ENCODE measurements at regions not wholly inside any gene's neighbourhood (a gene's known extent, or its start where the extent isn't known, plus 50 kb on each side); places are given as distances from the start of the nearest gene placed in this dataset.

GRCh38 chr3:148625991-148626390, 71.7 kb upstream of the AGTR1 start:
- Histone ChIP-seq H3K27me3 (ENCODE audit: control insufficient read depth in 1 of 2, insufficient read depth in 2 of 2, low read length in 2 of 2) (no peaks in the 10 kb centered on the region), H3K27ac (ENCODE audit: low read depth in 1 of 2, low read length in 2 of 2) (no peak overlapping the region), H3K4me3 (ENCODE audit: low read length) (no peak overlapping the region), H3K9me3 (ENCODE audit: control insufficient read depth in 1 of 2, insufficient read depth in 1 of 2, low read length in 2 of 2) (peaks cover 0 to 10% of the 10 kb centered on the region in 2 experiments), H3K4me1 (ENCODE audit: insufficient read depth, low read length) (no peaks in the 10 kb centered on the region), H3K36me3 (ENCODE audit: insufficient read depth, low read length) (no peaks in the 10 kb centered on the region)
- no peaks in the 10 kb centered on the region for H3K36me3 Mint-ChIP-seq (ENCODE audit: low read depth)
- ChIA-PET POLR2A (no interaction called here), CTCF (no interaction called here)
- TF ChIP-seq CTCF (IDR thresholded peaks at IDR 0.05): no peak
- no peak overlapping the region for H3K4me3 Mint-ChIP-seq
- no peaks in the 10 kb centered on the region for H3K27me3 Mint-ChIP-seq
- no peak for DNase-seq
- no peaks in the 10 kb centered on the region for H3K4me1 Mint-ChIP-seq (ENCODE audit: low read depth)
- peaks cover 14% of the 10 kb centered on the region for H3K9me3 Mint-ChIP-seq
- ATAC-seq (ENCODE audit: poor library complexity): no peak
- intact Hi-C loops (cut with DNase I, micrococcal nuclease): no loop called here
- no peak overlapping the region for H3K27ac Mint-ChIP-seq

- no peaks in the 10 kb centered on the region for H3K36me3 Mint-ChIP-seq (ENCODE audit: low read depth)
- DNase-seq: no peak
- no peak overlapping the region for H3K4me3 Mint-ChIP-seq
- Histone ChIP-seq H3K4me3 (ENCODE audit: low read length) (no peak overlapping the region), H3K4me1 (ENCODE audit: insufficient read depth, low read length) (no peaks in the 10 kb centered on the region), H3K9me3 (ENCODE audit: control insufficient read depth in 1 of 2, insufficient read depth in 1 of 2, low read length in 2 of 2) (peaks cover 0 to 10% of the 10 kb centered on the region in 2 experiments), H3K36me3 (ENCODE audit: insufficient read depth, low read length) (no peaks in the 10 kb centered on the region), H3K27ac (ENCODE audit: low read depth in 1 of 2, low read length in 2 of 2) (no peak overlapping the region), H3K27me3 (ENCODE audit: control insufficient read depth in 1 of 2, insufficient read depth in 2 of 2, low read length in 2 of 2) (no peaks in the 10 kb centered on the region)
- TF ChIP-seq CTCF (IDR thresholded peaks at IDR 0.05): no peak
- H3K4me1 Mint-ChIP-seq (ENCODE audit: low read depth): no peaks in the 10 kb centered on the region
- H3K27ac Mint-ChIP-seq: no peak overlapping the region
- no peak for ATAC-seq (ENCODE audit: poor library complexity)
- peaks cover 13% of the 10 kb centered on the region for H3K9me3 Mint-ChIP-seq
- POLR2A ChIA-PET: no interaction called here
- intact Hi-C loops (cut with DNase I, micrococcal nuclease): no loop called here
- H3K27me3 Mint-ChIP-seq: no peaks in the 10 kb centered on the region
- CTCF ChIA-PET: no interaction called here
Observed at GRCh38 chr3:148629006-148629405, 68.7 kb upstream of the AGTR1 start.

GRCh38 chr3:148631124-148631903, 66.4 kb upstream of the AGTR1 start:
- H3K4me1 ChIP-seq (ENCODE audit: insufficient read depth, low read length): no peaks in the 10 kb centered on the region
- ChIA-PET CTCF (no interaction called here), POLR2A (no interaction called here)
- no peaks in the 10 kb centered on the region for H3K27me3 ChIP-seq (ENCODE audit: control insufficient read depth in 1 of 2, insufficient read depth in 2 of 2, low read length in 2 of 2)
- Mint-ChIP-seq H3K27ac (no peak overlapping the region), H3K4me3 (no peak overlapping the region), H3K36me3 (ENCODE audit: low read depth) (no peaks in the 10 kb centered on the region), H3K9me3 (peaks cover 18% of the 10 kb centered on the region), H3K27me3 (no peaks in the 10 kb centered on the region), H3K4me1 (ENCODE audit: low read depth) (no peaks in the 10 kb centered on the region)
- H3K27ac ChIP-seq (ENCODE audit: low read depth in 1 of 2, low read length in 2 of 2): no peak overlapping the region
- no peak overlapping the region for H3K4me3 ChIP-seq (ENCODE audit: low read length)
- intact Hi-C loops (cut with DNase I, micrococcal nuclease): no loop called here
- no peak for TF ChIP-seq CTCF (IDR thresholded peaks at IDR 0.05)
- no peaks in the 10 kb centered on the region for H3K36me3 ChIP-seq (ENCODE audit: insufficient read depth, low read length)
- H3K9me3 ChIP-seq (ENCODE audit: control insufficient read depth in 1 of 2, insufficient read depth in 1 of 2, low read length in 2 of 2): peaks cover 3 to 10% of the 10 kb centered on the region in 2 experiments
- ATAC-seq (ENCODE audit: poor library complexity) (no peak), DNase-seq (no peak)

Measured in CD4-positive, alpha-beta T cell (primary cell).